ENCODE measurements at regions not wholly inside any gene's neighbourhood (a gene's known extent, or its start where the extent isn't known, plus 50 kb on each side); places are given as distances from the start of the nearest gene placed in this dataset.

GRCh38 chr15:66946578-66947164, 118.7 kb upstream of the SMAD3 start:
- H3K9me3 ChIP-seq (ENCODE audit: insufficient read depth in 2 of 2, low read depth in 1 of 2, low read length in 1 of 2): no peaks in the 10 kb centered on the region
- no peak overlapping the region for H3K9ac ChIP-seq (replicated peaks in 1 of 4; ENCODE audit: extremely low read depth in 1 of 4, low read depth in 3 of 4, low read length in 3 of 4)
- no peak overlapping the region for H3K14ac ChIP-seq (ENCODE audit: insufficient read length)
- H4K20me1 ChIP-seq (replicated peaks in 1 of 2; ENCODE audit: control insufficient read depth in 1 of 2, insufficient read depth in 2 of 2, low read length in 2 of 2): no peaks in the 10 kb centered on the region
- H3K23ac ChIP-seq (ENCODE audit: insufficient read length): no peak overlapping the region
- H2BK20ac ChIP-seq (ENCODE audit: low read length): no peak overlapping the region
- no peak overlapping the region for H2BK5ac ChIP-seq (ENCODE audit: low read depth, low read length)
- POLR2A ChIA-PET (ENCODE audit: partially characterized antibody): interaction anchor here (1.3 kb wide), 1 partner anchor 118 kb away, joined by 3 read pairs; no protein-coding TSS in a partner anchor
- no peak overlapping the region for H2AK5ac ChIP-seq (ENCODE audit: low read depth, low read length)
- no peak overlapping the region for H3K4me3 ChIP-seq (ENCODE audit: extremely low read depth in 1 of 4, insufficient read depth in 2 of 4, low read depth in 3 of 4, low read length in 4 of 4)
- no peaks in the 10 kb centered on the region for H3K79me1 ChIP-seq (ENCODE audit: low read depth, low read length)
- CTCF ChIA-PET (ENCODE audit: partially characterized antibody): interaction anchor here (0.6 to 9.5 kb wide), 76 partner anchors 9 to 750 kb away, joined by 3 to 125 read pairs (median 4); no protein-coding TSS in a partner anchor
- H4K91ac ChIP-seq (replicated peaks; ENCODE audit: insufficient read length, low read length): no peak overlapping the region
- no peak overlapping the region for H4K8ac ChIP-seq (ENCODE audit: extremely low read depth, insufficient read depth, low read length)
- no peak overlapping the region for H3K4ac ChIP-seq (replicated peaks; ENCODE audit: insufficient read length, low read depth, low read length)
- FAIRE-seq: peak; percentile 86
- peak; percentile 97 to 99 for TF ChIP-seq RAD21 (IDR thresholded peaks at IDR 0.05 in 1 of 2, conservative IDR thresholded peaks at IDR 0.05 in 1 of 2; ENCODE audit: low read depth in 2 of 2, low read length in 2 of 2)
- no peak for TF ChIP-seq KDM1A (IDR thresholded peaks at IDR 0.05; ENCODE audit: borderline replicate concordance, low read length)
- no peak for TF ChIP-seq JUN (IDR thresholded peaks at IDR 0.05; ENCODE audit: low read depth, low read length)
- no peak for TF ChIP-seq CBX8 (IDR thresholded peaks at IDR 0.05; ENCODE audit: borderline replicate concordance, low read depth, low read length)
- no peak for TF ChIP-seq PHF8 (conservative IDR thresholded peaks at IDR 0.05; ENCODE audit: low read depth, low read length)
- TF ChIP-seq, protein P1, sequence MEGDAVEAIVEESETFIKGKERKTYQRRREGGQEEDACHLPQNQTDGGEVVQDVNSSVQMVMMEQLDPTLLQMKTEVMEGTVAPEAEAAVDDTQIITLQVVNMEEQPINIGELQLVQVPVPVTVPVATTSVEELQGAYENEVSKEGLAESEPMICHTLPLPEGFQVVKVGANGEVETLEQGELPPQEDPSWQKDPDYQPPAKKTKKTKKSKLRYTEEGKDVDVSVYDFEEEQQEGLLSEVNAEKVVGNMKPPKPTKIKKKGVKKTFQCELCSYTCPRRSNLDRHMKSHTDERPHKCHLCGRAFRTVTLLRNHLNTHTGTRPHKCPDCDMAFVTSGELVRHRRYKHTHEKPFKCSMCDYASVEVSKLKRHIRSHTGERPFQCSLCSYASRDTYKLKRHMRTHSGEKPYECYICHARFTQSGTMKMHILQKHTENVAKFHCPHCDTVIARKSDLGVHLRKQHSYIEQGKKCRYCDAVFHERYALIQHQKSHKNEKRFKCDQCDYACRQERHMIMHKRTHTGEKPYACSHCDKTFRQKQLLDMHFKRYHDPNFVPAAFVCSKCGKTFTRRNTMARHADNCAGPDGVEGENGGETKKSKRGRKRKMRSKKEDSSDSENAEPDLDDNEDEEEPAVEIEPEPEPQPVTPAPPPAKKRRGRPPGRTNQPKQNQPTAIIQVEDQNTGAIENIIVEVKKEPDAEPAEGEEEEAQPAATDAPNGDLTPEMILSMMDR (IDR thresholded peaks at IDR 0.05; ENCODE audit: control extremely low read depth in 1 of 3, insufficient read depth in 1 of 3, low read depth in 1 of 3, low read length in 3 of 3): peak; percentile 84 to 90 (median 89)
- no peak overlapping the region for H2BK15ac ChIP-seq (ENCODE audit: low read length)
- peak in 1 of 2 experiments; percentile 84 for DNase-seq (ENCODE audit: low read depth in 1 of 2, low spot score in 2 of 2)
- H2BK120ac ChIP-seq (replicated peaks; ENCODE audit: low read depth, low read length): no peak overlapping the region
- peaks cover 0 to 3% (median 0%) of the 10 kb centered on the region in 4 experiments; a peak in 3 of 7 replicates for H3K4me1 ChIP-seq (replicated peaks in 1 of 4; ENCODE audit: control insufficient read depth in 3 of 4, insufficient read depth in 4 of 4, low read length in 3 of 4)
- H3K56ac ChIP-seq (replicated peaks; ENCODE audit: insufficient read length, low read depth, low read length): no peak overlapping the region
- no peaks in the 10 kb centered on the region for H3K23me2 ChIP-seq (ENCODE audit: low read depth, low read length)
- no peak overlapping the region for H4K5ac ChIP-seq (ENCODE audit: insufficient read length, low read depth, low read length)
- no peaks in the 10 kb centered on the region for H3K79me2 ChIP-seq (ENCODE audit: control insufficient read depth in 1 of 2, insufficient read depth in 2 of 2, low read length in 2 of 2)
- no peak overlapping the region for H3K18ac ChIP-seq (ENCODE audit: extremely low read depth, low read length)
- no peak overlapping the region for H3K27ac ChIP-seq (ENCODE audit: low read depth, low read length)
- 33% methylated on average over 12 of the region's 12 CpGs; no CpG with 5 or more reads in 1 of the 2 experiments for WGBS, 2 experiments (ENCODE audit: extremely low coverage in 1 of 2, insufficient coverage in 1 of 2, insufficient read length in 1 of 2, insufficient replicate concordance in 2 of 2, low coverage in 1 of 2, low lambda C conversion rate in 2 of 2, missing lambda C conversion rate in 1 of 2)
- no peaks in the 10 kb centered on the region for H3K27me3 ChIP-seq (replicated peaks in 1 of 4; ENCODE audit: control insufficient read depth in 3 of 4, extremely low read depth in 1 of 4, insufficient read depth in 3 of 4, low read length in 3 of 4)
- no peak overlapping the region for H3K4me2 ChIP-seq (ENCODE audit: insufficient read depth in 1 of 2, low read depth in 2 of 2, low read length in 2 of 2)
- no peak overlapping the region for H2BK12ac ChIP-seq (ENCODE audit: low read depth, low read length)
- H3K36me3 ChIP-seq (ENCODE audit: control insufficient read depth in 2 of 4, insufficient read depth in 4 of 4, low read length in 3 of 4): no peaks in the 10 kb centered on the region
- H2AFZ ChIP-seq (ENCODE audit: low read length): no peak overlapping the region
